ENCODE measurements at regions not wholly inside any gene's neighbourhood (a gene's known extent, or its start where the extent isn't known, plus 50 kb on each side); places are given as distances from the start of the nearest gene placed in this dataset.

DNA sequence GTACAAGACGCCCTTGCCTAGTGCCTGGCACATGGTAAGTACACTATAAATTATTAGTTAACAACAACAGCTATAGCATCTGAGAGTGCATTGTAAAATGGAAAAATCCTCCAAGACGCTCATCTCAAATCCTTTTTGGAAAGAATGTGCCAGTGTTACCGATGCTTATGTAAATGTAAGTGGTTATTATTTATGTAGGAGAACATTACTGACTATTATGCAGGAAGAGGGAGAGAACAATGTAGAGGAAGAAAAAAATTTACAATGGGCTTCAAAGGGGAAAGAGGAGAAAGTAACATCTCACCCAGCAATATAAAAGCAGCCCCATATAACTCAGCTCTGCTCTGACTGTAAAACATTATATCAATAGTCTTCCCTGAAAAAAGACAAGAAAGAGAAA lies 155.3 kb upstream of the LPP start:
- no peak overlapping the region for H3K27ac ChIP-seq

DNA sequence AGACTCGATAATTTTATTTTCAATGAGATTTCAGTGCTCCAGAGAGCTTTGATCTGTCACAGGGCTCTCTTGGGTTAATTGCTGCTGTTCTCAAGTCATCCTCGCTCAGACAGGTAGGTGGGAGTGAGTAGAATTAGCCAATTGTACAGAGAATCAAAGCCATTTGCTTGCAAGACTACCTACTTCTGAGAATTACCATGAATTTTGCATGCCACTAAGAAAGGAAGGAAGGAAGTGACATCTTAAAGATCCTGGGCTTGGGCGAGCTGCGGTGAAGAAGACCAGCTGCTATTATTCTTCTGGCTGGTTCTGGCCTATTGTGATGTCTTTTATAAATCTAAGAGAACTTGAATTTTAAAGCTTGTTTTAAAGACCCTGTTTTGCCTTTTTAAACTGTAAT lies 154.1 kb upstream of the LPP start:
- Histone ChIP-seq H3K4me3 (IDR thresholded peaks at IDR 0.05; ENCODE audit: insufficient read depth, low read depth, low read length) (no peak overlapping the region), H3K79me2 (ENCODE audit: insufficient read depth, low read depth) (no peaks in the 10 kb centered on the region), H3K9ac (no peak overlapping the region), H3K4me2 (no peak overlapping the region), H4K20me1 (ENCODE audit: insufficient read depth) (no peaks in the 10 kb centered on the region), H2AFZ (ENCODE audit: low read depth) (no peak overlapping the region), H3K4me1 (ENCODE audit: low read depth, poor library complexity, severe bottlenecking) (no peaks in the 10 kb centered on the region), H3K27ac (no peak overlapping the region), H3K27me3 (ENCODE audit: insufficient read depth, low read depth) (no peaks in the 10 kb centered on the region), H3K36me3 (ENCODE audit: insufficient read depth) (no peaks in the 10 kb centered on the region)
- TF ChIP-seq, protein P1, sequence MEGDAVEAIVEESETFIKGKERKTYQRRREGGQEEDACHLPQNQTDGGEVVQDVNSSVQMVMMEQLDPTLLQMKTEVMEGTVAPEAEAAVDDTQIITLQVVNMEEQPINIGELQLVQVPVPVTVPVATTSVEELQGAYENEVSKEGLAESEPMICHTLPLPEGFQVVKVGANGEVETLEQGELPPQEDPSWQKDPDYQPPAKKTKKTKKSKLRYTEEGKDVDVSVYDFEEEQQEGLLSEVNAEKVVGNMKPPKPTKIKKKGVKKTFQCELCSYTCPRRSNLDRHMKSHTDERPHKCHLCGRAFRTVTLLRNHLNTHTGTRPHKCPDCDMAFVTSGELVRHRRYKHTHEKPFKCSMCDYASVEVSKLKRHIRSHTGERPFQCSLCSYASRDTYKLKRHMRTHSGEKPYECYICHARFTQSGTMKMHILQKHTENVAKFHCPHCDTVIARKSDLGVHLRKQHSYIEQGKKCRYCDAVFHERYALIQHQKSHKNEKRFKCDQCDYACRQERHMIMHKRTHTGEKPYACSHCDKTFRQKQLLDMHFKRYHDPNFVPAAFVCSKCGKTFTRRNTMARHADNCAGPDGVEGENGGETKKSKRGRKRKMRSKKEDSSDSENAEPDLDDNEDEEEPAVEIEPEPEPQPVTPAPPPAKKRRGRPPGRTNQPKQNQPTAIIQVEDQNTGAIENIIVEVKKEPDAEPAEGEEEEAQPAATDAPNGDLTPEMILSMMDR (conservative IDR thresholded peaks at IDR 0.05; ENCODE audit: low read depth, low read length): no peak

More for the DNA sequence above, 155.3 kb upstream of the LPP start:
- H3K4me1 ChIP-seq (ENCODE audit: low read depth, poor library complexity, severe bottlenecking): no peaks in the 10 kb centered on the region
- H3K4me2 ChIP-seq: no peak overlapping the region
- no peaks in the 10 kb centered on the region for H3K36me3 ChIP-seq (ENCODE audit: insufficient read depth)
- no peak overlapping the region for H3K9ac ChIP-seq
- no peak overlapping the region for H3K4me3 ChIP-seq (IDR thresholded peaks at IDR 0.05; ENCODE audit: insufficient read depth, low read depth, low read length)
- H3K79me2 ChIP-seq (ENCODE audit: insufficient read depth, low read depth): no peaks in the 10 kb centered on the region
- H3K27me3 ChIP-seq (ENCODE audit: insufficient read depth, low read depth): no peaks in the 10 kb centered on the region
- TF ChIP-seq, protein P1 (conservative IDR thresholded peaks at IDR 0.05; ENCODE audit: low read depth, low read length): no peak
- H2AFZ ChIP-seq (ENCODE audit: low read depth): no peak overlapping the region
- no peaks in the 10 kb centered on the region for H4K20me1 ChIP-seq (ENCODE audit: insufficient read depth)

DNA sequence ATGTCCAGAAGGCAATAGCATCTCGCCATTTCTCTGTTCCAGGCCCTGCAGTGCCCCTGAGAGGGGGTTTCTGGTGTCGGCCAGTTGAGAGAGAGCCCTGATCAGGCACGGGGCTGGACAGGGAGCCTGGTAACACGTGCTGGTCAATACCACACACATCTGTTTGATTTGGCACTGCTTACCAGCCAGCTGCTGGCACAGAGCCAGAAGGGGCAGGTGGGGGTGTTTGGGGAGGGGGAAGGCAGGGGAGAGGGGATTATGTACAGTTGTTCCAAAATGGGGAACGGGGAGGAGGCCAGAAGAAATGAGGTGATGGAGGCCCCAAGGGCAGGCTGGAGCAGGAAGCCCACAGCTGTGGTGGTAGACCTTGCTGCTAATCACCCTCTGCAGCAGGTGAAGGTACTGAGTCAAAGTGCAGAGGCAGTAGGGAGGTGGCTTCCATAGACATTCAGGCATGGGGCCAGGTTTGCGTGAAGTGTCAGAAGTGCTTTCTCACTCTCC lies 153.5 kb upstream of the LPP start:
- TF ChIP-seq, protein P1 (conservative IDR thresholded peaks at IDR 0.05; ENCODE audit: low read depth, low read length): no peak
- no peak overlapping the region for H3K9ac ChIP-seq
- H3K79me2 ChIP-seq (ENCODE audit: insufficient read depth, low read depth): no peaks in the 10 kb centered on the region
- H3K4me3 ChIP-seq (IDR thresholded peaks at IDR 0.05; ENCODE audit: insufficient read depth, low read depth, low read length): no peak overlapping the region
- no peaks in the 10 kb centered on the region for H3K36me3 ChIP-seq (ENCODE audit: insufficient read depth)
- H3K4me1 ChIP-seq (ENCODE audit: low read depth, poor library complexity, severe bottlenecking): no peaks in the 10 kb centered on the region
- H3K27ac ChIP-seq: no peak overlapping the region
- no peaks in the 10 kb centered on the region for H3K27me3 ChIP-seq (ENCODE audit: insufficient read depth, low read depth)
- H4K20me1 ChIP-seq (ENCODE audit: insufficient read depth): no peaks in the 10 kb centered on the region
- no peak overlapping the region for H2AFZ ChIP-seq (ENCODE audit: low read depth)
- no peak overlapping the region for H3K4me2 ChIP-seq

DNA sequence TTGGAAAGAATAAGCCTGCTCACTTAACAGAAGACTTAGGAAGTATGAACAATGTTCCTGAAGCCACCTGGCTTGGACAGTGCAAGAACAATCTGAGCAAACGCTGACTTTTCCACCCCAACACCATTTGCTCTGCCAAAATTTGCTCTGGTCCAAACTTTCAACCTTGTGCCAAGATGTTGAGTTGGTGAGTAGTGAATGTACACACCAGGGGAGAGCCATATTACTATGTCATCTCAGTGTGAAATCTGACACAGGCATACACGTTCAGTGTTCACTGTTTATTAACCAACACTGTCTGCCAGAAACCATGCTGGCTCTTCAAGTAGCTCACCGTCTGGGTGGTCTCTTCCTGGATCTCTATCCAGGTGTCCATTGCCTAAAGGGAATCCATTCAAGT lies 152.9 kb upstream of the LPP start:
- no peak overlapping the region for H3K4me2 ChIP-seq
- no peaks in the 10 kb centered on the region for H3K4me1 ChIP-seq (ENCODE audit: low read depth, poor library complexity, severe bottlenecking)
- TF ChIP-seq, protein P1 (conservative IDR thresholded peaks at IDR 0.05; ENCODE audit: low read depth, low read length): no peak
- no peak overlapping the region for H3K27ac ChIP-seq
- H2AFZ ChIP-seq (ENCODE audit: low read depth): no peak overlapping the region
- no peaks in the 10 kb centered on the region for H3K27me3 ChIP-seq (ENCODE audit: insufficient read depth, low read depth)
- H4K20me1 ChIP-seq (ENCODE audit: insufficient read depth): no peaks in the 10 kb centered on the region
- H3K79me2 ChIP-seq (ENCODE audit: insufficient read depth, low read depth): no peaks in the 10 kb centered on the region
- H3K36me3 ChIP-seq (ENCODE audit: insufficient read depth): no peaks in the 10 kb centered on the region
- no peak overlapping the region for H3K9ac ChIP-seq
- H3K4me3 ChIP-seq (IDR thresholded peaks at IDR 0.05; ENCODE audit: insufficient read depth, low read depth, low read length): no peak overlapping the region
